HepG2 (cell line): ENCODE measurements at regions not wholly inside any gene's neighbourhood (a gene's known extent, or its start where the extent isn't known, plus 50 kb on each side); places are given as distances from the start of the nearest gene placed in this dataset.
A peak's percentile ranks its signal among the peaks of the same experiment; 100 is the strongest.

Source experiments
- ATAC-seq: fragments of 200-7000 bp; cut with Tn5 transposase; 3 replicates; pipeline ENCODE4 v1.9.1; 2020; ENCODE audit warnings: mild to moderate bottlenecking, moderate library complexity
- BruUV-seq: library from RNA; stranded (reverse); fragments of 400-500 nt; replicated peaks from 2 replicates; lab custom pipeline; 2021; lab: Mats Ljungman, UMichigan
- CTCF ChIA-PET: fragments of 300-600 bp; formaldehyde crosslinking; extraction: SDS; loops from one replicate; lab custom pipeline; 2021; ENCODE audit warnings: low total read pairs, inconsistent platforms, low intra/inter-chr PET ratio; lab: Yijun Ruan, JAX
- POLR2A ChIA-PET: fragments of 350-600 bp; sonication (Branson Sonifier 250); formaldehyde crosslinking; loops from one replicate; lab custom pipeline; 2020; ENCODE audit warnings: antibody characterized with exemption, inconsistent platforms; lab: Yijun Ruan, JAX
- DNase-seq: peaks from one replicate; pipeline ENCODE4 v3.0.0-alpha.2; 2015; ENCODE audit warnings: low spot score
- FAIRE-seq: peaks from 3 replicates; lab custom pipeline; 2011; peaks lifted over from hg19 to GRCh38; lab: Jason Lieb, UNC
- H2AFZ ChIP-seq: one replicate; pipeline ENCODE4 v1.6.1; 2011; ENCODE audit warnings: low read length, inconsistent platforms
- H3K27ac ChIP-seq: fragments of 300-600 bp; 3 replicates; pipeline ENCODE4 v1.8.0; 2011; ENCODE audit warnings: mixed run types, mild to moderate bottlenecking, mixed read lengths, low read length, inconsistent platforms; ENCODE audit not compliant: insufficient read depth; ENCODE audit errors: extremely low read length
- H3K27me3 ChIP-seq, 2 experiments: fragments of 200-600 bp in 1 of 2; 2 replicates in 1 of 2; 3 replicates in 1 of 2; pipeline versions ENCODE4 v1.6.0 to v1.8.0; 2011; ENCODE audit warnings: low read length in 2 of 2, mild to moderate bottlenecking in 2 of 2, moderate library complexity in 2 of 2, inconsistent platforms in 1 of 2; ENCODE audit not compliant: insufficient read depth in 2 of 2, control insufficient read depth in 1 of 2
- H3K36me3 ChIP-seq, 2 experiments: fragments of 200-600 bp in 1 of 2; replicated peaks in 1 of 2; 2 replicates in 1 of 2; 3 replicates in 1 of 2; pipeline versions ENCODE4 v1.5.1 to v1.8.0; 2011; ENCODE audit warnings: low read length in 2 of 2, inconsistent platforms in 1 of 2; ENCODE audit not compliant: insufficient read depth in 2 of 2, control insufficient read depth in 1 of 2
- H3K4me1 ChIP-seq: 2 replicates; pipeline ENCODE4 v1.5.1; 2012; ENCODE audit warnings: low read length, inconsistent platforms; ENCODE audit not compliant: insufficient read depth
- H3K4me2 ChIP-seq: 2 replicates; pipeline ENCODE4 v1.6.0; 2011; ENCODE audit warnings: low read depth, low read length, inconsistent platforms
- H3K4me3 ChIP-seq, 3 experiments: fragments of 200-600 bp in 1 of 3; sonication (generic), shearing (Covaris generic) in 1 of 3; replicated peaks in 1 of 3; 2 replicates each; pipeline ENCODE4 v1.5.1; 2011 to 2016; ENCODE audit warnings: low read length in 3 of 3, inconsistent platforms in 2 of 3, low read depth in 2 of 3, mild to moderate bottlenecking in 2 of 3, control low read depth in 1 of 3, mixed read lengths in 1 of 3; ENCODE audit not compliant: insufficient read depth in 1 of 3
- H3K79me2 ChIP-seq: one replicate; pipeline ENCODE4 v1.6.1; 2011; ENCODE audit warnings: low read length, inconsistent platforms; ENCODE audit not compliant: insufficient read depth
- H3K9ac ChIP-seq: 2 replicates; pipeline ENCODE4 v1.6.0; 2011; ENCODE audit warnings: mild to moderate bottlenecking, low read depth, low read length, inconsistent platforms; ENCODE audit not compliant: insufficient read depth
- H3K9me3 ChIP-seq: 2 replicates; pipeline ENCODE4 v1.5.1; 2012; ENCODE audit warnings: mild to moderate bottlenecking, low read length
- H4K20me1 ChIP-seq: 2 replicates; pipeline ENCODE4 v1.6.0; 2011; ENCODE audit warnings: inconsistent platforms, mild to moderate bottlenecking, low read length, moderate library complexity; ENCODE audit not compliant: insufficient read depth
- CBX2 ChIP-seq, 2 experiments: fragments of 200-600 bp in 1 of 2; sonication (generic); formaldehyde crosslinking in 1 of 2; IDR thresholded peaks; 2 replicates each; pipeline versions ENCODE4 v1.7.0 to v1.8.1; 2018 to 2022; ENCODE audit warnings: low read depth in 2 of 2, low read length in 1 of 2, mild to moderate bottlenecking in 1 of 2, missing genetic modification reagents in 1 of 2
- CTCF ChIP-seq: sonication (generic); formaldehyde crosslinking; IDR thresholded peaks from 2 replicates; pipeline ENCODE4 v1.5.0; 2020; ENCODE audit warnings: mild to moderate bottlenecking, missing genetic modification reagents, moderate library complexity
- GRHL1 ChIP-seq: sonication (generic); formaldehyde crosslinking; conservative IDR thresholded peaks from 2 replicates; pipeline ENCODE4 v1.8.0; 2022; ENCODE audit warnings: missing genetic modification reagents
- MAFF ChIP-seq: IDR thresholded peaks from 2 replicates; pipeline ENCODE4 v1.6.1; 2011; ENCODE audit warnings: low read depth, low read length, improper control_type of control experiment
- RFX3 ChIP-seq: IDR thresholded peaks from 2 replicates; pipeline ENCODE4 v1.6.1; 2016; ENCODE audit warnings: missing biosample characterization, missing genetic modification reagents
- SMC3 ChIP-seq: IDR thresholded peaks from 2 replicates; pipeline ENCODE4 v1.6.1; 2011; ENCODE audit warnings: low read length, improper control_type of control experiment
- STAG1 ChIP-seq: sonication (generic); formaldehyde crosslinking; IDR thresholded peaks from 2 replicates; pipeline ENCODE4 v1.4.0; 2020; ENCODE audit warnings: missing genetic modification reagents
- TAF15 ChIP-seq: fragments of 200-400 bp; formaldehyde crosslinking; IDR thresholded peaks from one replicate; pipeline ENCODE4 v1.6.1; 2018; ENCODE audit warnings: mild to moderate bottlenecking, low read depth, low read length; ENCODE audit not compliant: poor library complexity, severe bottlenecking
- TFDP2 ChIP-seq: sonication (generic); formaldehyde crosslinking; IDR thresholded peaks from 2 replicates; pipeline ENCODE4 v1.4.0; 2020; ENCODE audit warnings: missing genetic modification reagents
- XRCC5 ChIP-seq: fragments of 200-400 bp; formaldehyde crosslinking; optimal IDR thresholded peaks from 2 replicates; pipeline ENCODE3; 2017; ENCODE audit warnings: mild to moderate bottlenecking, low read length
- ZNF350 ChIP-seq: sonication (generic); formaldehyde crosslinking; IDR thresholded peaks from 2 replicates; pipeline ENCODE4 v1.4.0; 2020; ENCODE audit warnings: mild to moderate bottlenecking, low read depth, missing genetic modification reagents, borderline replicate concordance
- WGBS: methylation state at CpG from one replicate; pipeline ENCODE4 v1.1.6; 2017; ENCODE audit warnings: low lambda C conversion rate; 5-methylcytosine and 5-hydroxymethylcytosine counted together
- in situ Hi-C: cut with HindIII; loops from 2 replicates; pipeline ENCODE4 v1.10.0; 2017; ENCODE audit warnings: low pct_unique_long_range_greater_than_20kb; ENCODE audit not compliant: extremely low pct_ligation_motif_present
- intact Hi-C: fragments of 100-400 bp; cut with micrococcal nuclease; formaldehyde crosslinking; loops from one replicate; pipeline ENCODE4 v1.10.0; 2022; ENCODE audit not compliant: unreplicated experiment

GRCh38 chr1:233790121-233790520, 114.4 kb upstream of the SLC35F3 start (continued):
- TF ChIP-seq TFDP2 (CRISPR knock-in tag) (no peak), MAFF (no peak)

- in situ Hi-C loops = loop anchor here (25.0 kb wide), 1 partner anchor 354 kb away; no protein-coding TSS in a partner anchor
- 20% methylated on average over 5 of the region's 8 CpGs for WGBS
- peak; percentile 43 for DNase-seq
Observed at GRCh38 chr1:233790662-233791371, 113.7 kb upstream of the SLC35F3 start.

More at GRCh38 chr1:233790662-233791371, 113.7 kb upstream of the SLC35F3 start:
- BruUV-seq = no TSS peak
- no peaks in the 10 kb centered on the region for H3K9me3 ChIP-seq
- H3K4me1 ChIP-seq = no peaks in the 10 kb centered on the region
- no peak overlapping the region for H3K4me2 ChIP-seq
- H3K27ac ChIP-seq = no peak overlapping the region
- H4K20me1 ChIP-seq = no peaks in the 10 kb centered on the region
- no peaks in the 10 kb centered on the region for H3K36me3 ChIP-seq
- peak; percentile 92 for ATAC-seq
- CTCF ChIA-PET = interaction anchor here (2.0 kb wide), 1 partner anchor 350 kb away, joined by 18 read pairs; no protein-coding TSS in a partner anchor
- H3K27me3 ChIP-seq = no peaks in the 10 kb centered on the region
- no peak overlapping the region for H3K4me3 ChIP-seq
- FAIRE-seq = peak; percentile 72
- TF ChIP-seq TAF15 = no peak
- TF ChIP-seq CTCF (CRISPR knock-in tag) = peak; percentile 85
- TF ChIP-seq STAG1 (CRISPR knock-in tag) = peak; percentile 76
- TF ChIP-seq ZNF350 (CRISPR knock-in tag) = no peak
- peak; percentile 84 for TF ChIP-seq SMC3
- peak; percentile 28 for TF ChIP-seq XRCC5
- no peak for TF ChIP-seq GRHL1 (CRISPR knock-in tag)
- no peak for TF ChIP-seq RFX3
- TF ChIP-seq CBX2 (IDR thresholded peaks at IDR 0.05; ENCODE audit: low read depth, low read length) = no peak
- TF ChIP-seq CBX2 (CRISPR knock-in tag; IDR thresholded peaks at IDR 0.05; ENCODE audit: low read depth) = no peak
- no peak overlapping the region for H2AFZ ChIP-seq
- H3K79me2 ChIP-seq = no peaks in the 10 kb centered on the region
- POLR2A ChIA-PET = no interaction called here
- H3K9ac ChIP-seq = no peak overlapping the region
- intact Hi-C loops = loop anchor here (1.0 kb wide), 2 partner anchors 396 to 487 kb away; no protein-coding TSS in a partner anchor
